ENCODE measurements at regions not wholly inside any gene's neighbourhood (a gene's known extent, or its start where the extent isn't known, plus 50 kb on each side); places are given as distances from the start of the nearest gene placed in this dataset.

DNA sequence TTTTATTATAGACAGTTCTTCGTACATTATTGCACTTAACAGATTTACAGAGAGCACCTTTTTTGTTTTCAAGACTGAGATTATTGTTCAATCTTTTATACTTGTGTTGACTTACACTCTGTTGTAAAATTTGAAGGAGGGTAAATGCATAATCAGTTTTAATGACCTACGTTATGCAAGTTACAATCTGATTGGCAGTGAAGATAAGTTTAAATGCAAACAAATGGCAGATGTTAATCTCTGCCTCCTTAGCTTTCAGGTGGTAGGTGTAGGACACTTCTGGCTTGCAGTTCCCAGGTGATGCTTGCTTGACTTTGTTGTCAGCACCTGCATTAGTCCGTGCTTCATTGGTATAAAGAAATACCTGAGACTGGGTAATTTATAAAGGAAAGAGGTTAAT, 424.9 kb downstream of the FGF9 start:
- 80% methylated on average over 1 of the region's 3 CpGs for WGBS (ENCODE audit: insufficient coverage)

DNA sequence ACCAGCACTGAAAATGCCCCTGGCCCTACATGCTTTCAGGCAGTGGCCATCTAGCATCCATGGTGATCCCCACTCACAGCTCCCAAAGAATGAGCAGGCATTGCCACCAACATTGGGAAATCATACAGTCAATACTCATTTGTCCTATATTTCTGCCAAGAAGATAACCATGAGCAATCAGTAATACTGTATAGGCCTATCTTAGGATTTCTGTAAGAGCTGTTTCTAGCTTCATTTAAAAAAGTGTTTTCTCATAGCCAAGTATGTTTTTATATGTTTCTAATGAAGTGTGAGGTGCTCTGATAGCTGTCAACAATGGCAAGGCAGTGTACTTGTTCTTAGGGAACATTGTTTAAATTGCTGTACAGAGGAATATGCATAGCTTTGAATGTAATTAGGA, 428.7 kb downstream of the FGF9 start:
- POLR2A ChIA-PET = no interaction called here
- Mint-ChIP-seq H3K4me3 (no peak overlapping the region), H3K27me3 (no peaks in the 10 kb centered on the region)

More for the DNA sequence above, 424.9 kb downstream of the FGF9 start:
- ATAC-seq (ENCODE audit: low read depth) = no peak
- Histone ChIP-seq H4K20me1 (ENCODE audit: control insufficient read depth, insufficient read depth, low read length, poor library complexity, severe bottlenecking) (no peaks in the 10 kb centered on the region), H3K79me2 (ENCODE audit: control insufficient read depth, insufficient read depth, low read length) (no peaks in the 10 kb centered on the region), H3K4me1 (ENCODE audit: control insufficient read depth in 2 of 2, insufficient read depth in 2 of 2, low read length in 2 of 2) (no peaks in the 10 kb centered on the region), H3K36me3 (replicated peaks in 1 of 2; ENCODE audit: control extremely low read depth in 1 of 2, control insufficient read depth in 1 of 2, extremely low read depth in 1 of 2, insufficient read depth in 2 of 2, low read length in 1 of 2) (no peaks in the 10 kb centered on the region), H3K27me3 (replicated peaks in 1 of 4; ENCODE audit: control extremely low read depth in 1 of 4, control insufficient read depth in 3 of 4, insufficient read depth in 4 of 4, low read length in 3 of 4) (no peaks in the 10 kb centered on the region), H3K9me3 (ENCODE audit: control extremely low read depth in 1 of 3, control insufficient read depth in 2 of 3, insufficient read depth in 1 of 3, low read length in 2 of 3) (peaks cover 0 to 3% (median 2%) of the 10 kb centered on the region in 3 donors), H3K9ac (ENCODE audit: low read length) (no peak overlapping the region), H3K27ac (ENCODE audit: low read length in 2 of 2) (no peak overlapping the region), H3K4me3 (ENCODE audit: control extremely low read depth in 1 of 5, extremely low read depth in 1 of 5, insufficient read depth in 1 of 5, low read depth in 2 of 5, low read length in 4 of 5) (no peak overlapping the region), H2AFZ (ENCODE audit: insufficient read depth, low read depth, low read length, poor library complexity, severe bottlenecking) (no peak overlapping the region), H3K4me2 (replicated peaks; ENCODE audit: low read depth, low read length, poor library complexity, severe bottlenecking) (no peak overlapping the region)
- ChIA-PET CTCF (no interaction called here), POLR2A (no interaction called here)
- no peak for DNase-seq
- Mint-ChIP-seq H3K27me3 (no peaks in the 10 kb centered on the region), H3K4me1 (peaks cover 6% of the 10 kb centered on the region), H3K9me3 (ENCODE audit: insufficient read depth) (peaks cover 4% of the 10 kb centered on the region), H3K27ac (no peak overlapping the region), H3K4me3 (no peak overlapping the region)
- TF ChIP-seq, protein P1, sequence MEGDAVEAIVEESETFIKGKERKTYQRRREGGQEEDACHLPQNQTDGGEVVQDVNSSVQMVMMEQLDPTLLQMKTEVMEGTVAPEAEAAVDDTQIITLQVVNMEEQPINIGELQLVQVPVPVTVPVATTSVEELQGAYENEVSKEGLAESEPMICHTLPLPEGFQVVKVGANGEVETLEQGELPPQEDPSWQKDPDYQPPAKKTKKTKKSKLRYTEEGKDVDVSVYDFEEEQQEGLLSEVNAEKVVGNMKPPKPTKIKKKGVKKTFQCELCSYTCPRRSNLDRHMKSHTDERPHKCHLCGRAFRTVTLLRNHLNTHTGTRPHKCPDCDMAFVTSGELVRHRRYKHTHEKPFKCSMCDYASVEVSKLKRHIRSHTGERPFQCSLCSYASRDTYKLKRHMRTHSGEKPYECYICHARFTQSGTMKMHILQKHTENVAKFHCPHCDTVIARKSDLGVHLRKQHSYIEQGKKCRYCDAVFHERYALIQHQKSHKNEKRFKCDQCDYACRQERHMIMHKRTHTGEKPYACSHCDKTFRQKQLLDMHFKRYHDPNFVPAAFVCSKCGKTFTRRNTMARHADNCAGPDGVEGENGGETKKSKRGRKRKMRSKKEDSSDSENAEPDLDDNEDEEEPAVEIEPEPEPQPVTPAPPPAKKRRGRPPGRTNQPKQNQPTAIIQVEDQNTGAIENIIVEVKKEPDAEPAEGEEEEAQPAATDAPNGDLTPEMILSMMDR (IDR thresholded peaks at IDR 0.05) = no peak
- TF ChIP-seq EZH2 (IDR thresholded peaks at IDR 0.05; ENCODE audit: borderline replicate concordance, insufficient read depth, low read depth, low read length, poor library complexity, severe bottlenecking) = no peak
- intact Hi-C loops (cut with micrococcal nuclease) = no loop called here

More for the DNA sequence above, 428.7 kb downstream of the FGF9 start:
- H3K9ac ChIP-seq (ENCODE audit: low read length) = no peak overlapping the region
- peaks cover 0 to 3% (median 0%) of the 10 kb centered on the region in 3 donors for H3K9me3 ChIP-seq (ENCODE audit: control extremely low read depth in 1 of 3, control insufficient read depth in 2 of 3, insufficient read depth in 1 of 3, low read length in 2 of 3)
- peaks cover 4% of the 10 kb centered on the region for H3K9me3 Mint-ChIP-seq (ENCODE audit: insufficient read depth)
- intact Hi-C loops (cut with micrococcal nuclease) = no loop called here
- no peak overlapping the region for H3K4me3 ChIP-seq (ENCODE audit: control extremely low read depth in 1 of 5, extremely low read depth in 1 of 5, insufficient read depth in 1 of 5, low read depth in 2 of 5, low read length in 4 of 5)
- H3K4me1 ChIP-seq (ENCODE audit: control insufficient read depth in 2 of 2, insufficient read depth in 2 of 2, low read length in 2 of 2) = no peaks in the 10 kb centered on the region
- H3K27ac ChIP-seq (ENCODE audit: low read length in 2 of 2) = no peak overlapping the region
- H3K27ac Mint-ChIP-seq = no peak overlapping the region
- H3K27me3 ChIP-seq (replicated peaks in 1 of 4; ENCODE audit: control extremely low read depth in 1 of 4, control insufficient read depth in 3 of 4, insufficient read depth in 4 of 4, low read length in 3 of 4) = no peaks in the 10 kb centered on the region
- H3K4me2 ChIP-seq (replicated peaks; ENCODE audit: low read depth, low read length, poor library complexity, severe bottlenecking) = no peak overlapping the region
- CTCF ChIA-PET = interaction anchor here (1.7 kb wide), 1 partner anchor 8 kb away, joined by 5 read pairs; no protein-coding TSS in a partner anchor
- no peaks in the 10 kb centered on the region for H3K79me2 ChIP-seq (ENCODE audit: control insufficient read depth, insufficient read depth, low read length)
- TF ChIP-seq EZH2 (IDR thresholded peaks at IDR 0.05; ENCODE audit: borderline replicate concordance, insufficient read depth, low read depth, low read length, poor library complexity, severe bottlenecking) = no peak
- TF ChIP-seq, protein P1 (IDR thresholded peaks at IDR 0.05) = no peak
- no peak for ATAC-seq (ENCODE audit: low read depth)
- H2AFZ ChIP-seq (ENCODE audit: insufficient read depth, low read depth, low read length, poor library complexity, severe bottlenecking) = no peak overlapping the region
- peaks cover under 1% of the 10 kb centered on the region for H3K4me1 Mint-ChIP-seq
- H3K36me3 ChIP-seq (replicated peaks in 1 of 2; ENCODE audit: control extremely low read depth in 1 of 2, control insufficient read depth in 1 of 2, extremely low read depth in 1 of 2, insufficient read depth in 2 of 2, low read length in 1 of 2) = no peaks in the 10 kb centered on the region
- no peaks in the 10 kb centered on the region for H4K20me1 ChIP-seq (ENCODE audit: control insufficient read depth, insufficient read depth, low read length, poor library complexity, severe bottlenecking)
- no peak for DNase-seq

Measured in B cell (primary cell).